ENCODE measurements at regions not wholly inside any gene's neighbourhood (a gene's known extent, or its start where the extent isn't known, plus 50 kb on each side); places are given as distances from the start of the nearest gene placed in this dataset.

GRCh38 chr18:46199515-46200147, 95.4 kb downstream of the HAUS1 start:
- TF ChIP-seq CTCF (IDR thresholded peaks at IDR 0.05; ENCODE audit: low read depth, low read length, missing input control): no peak
- TF ChIP-seq REST (IDR thresholded peaks at IDR 0.05): no peak
- no peak for TF ChIP-seq RAD21 (IDR thresholded peaks at IDR 0.05)
- TF ChIP-seq SP1 (IDR thresholded peaks at IDR 0.05): no peak
- TF ChIP-seq JUND (IDR thresholded peaks at IDR 0.05): no peak

Measured in liver (tissue), 3 donors.